ENCODE measurements at regions not wholly inside any gene's neighbourhood (a gene's known extent, or its start where the extent isn't known, plus 50 kb on each side); places are given as distances from the start of the nearest gene placed in this dataset.
A peak's percentile ranks its signal among the peaks of the same experiment; 100 is the strongest.
"Not testable (repeated sequence)": the region's sequence is repeated elsewhere in the genome, so short reads cannot be mapped to it uniquely, and the experiment has no call there.

- DNase-seq (ENCODE audit: low read depth, low spot score), result no peak
Measured at GRCh38 chr12:91889059-91889458, 256.6 kb downstream of the BTG1 start.

GRCh38 chr12:91887957-91888356 lies 257.7 kb downstream of the BTG1 start:
- DNase-seq (ENCODE audit: low read depth, low spot score), result no peak

- DNase-seq (ENCODE audit: low read depth, low spot score), result no peak
Measured at GRCh38 chr12:91885851-91886731, 259.6 kb downstream of the BTG1 start.

- no peak for DNase-seq (ENCODE audit: low read depth, low spot score)
Measured at GRCh38 chr12:91884230-91884629, 261.4 kb downstream of the BTG1 start.

- DNase-seq (ENCODE audit: low read depth, low spot score), result no peak
Measured at GRCh38 chr12:91883811-91884210, 261.8 kb downstream of the BTG1 start.

GRCh38 chr12:91882910-91883309 lies 262.7 kb downstream of the BTG1 start:
- no peak for DNase-seq (ENCODE audit: low read depth, low spot score)

- DNase-seq (ENCODE audit: low read depth, low spot score), result no peak
Measured at GRCh38 chr12:91880528-91880927, 265.1 kb downstream of the BTG1 start.

- no peak for DNase-seq (ENCODE audit: low read depth, low spot score)
Measured at GRCh38 chr12:91877456-91878235, 268.0 kb downstream of the BTG1 start.

- DNase-seq (ENCODE audit: low read depth, low spot score), result no peak
Measured at GRCh38 chr12:91877022-91877421, 268.6 kb downstream of the BTG1 start.

GRCh38 chr12:91875671-91876070 lies 270.0 kb downstream of the BTG1 start:
- not testable (repeated sequence) for DNase-seq (ENCODE audit: low read depth, low spot score)

- no peak for DNase-seq (ENCODE audit: low read depth, low spot score)
Measured at GRCh38 chr12:91874086-91874865, 271.4 kb downstream of the BTG1 start.

- DNase-seq (ENCODE audit: low read depth, low spot score), result no peak
Measured at GRCh38 chr12:91871751-91872150, 273.9 kb downstream of the BTG1 start.

- DNase-seq (ENCODE audit: low read depth, low spot score), result no peak
Measured at GRCh38 chr12:91870872-91871707, 274.6 kb downstream of the BTG1 start.

- no peak for DNase-seq (ENCODE audit: low read depth, low spot score)
Measured at GRCh38 chr12:91868054-91868453, 277.6 kb downstream of the BTG1 start.

GRCh38 chr12:91866566-91866965 lies 279.1 kb downstream of the BTG1 start:
- no peak for DNase-seq (ENCODE audit: low read depth, low spot score)

- no peak for DNase-seq (ENCODE audit: low read depth, low spot score)
Measured at GRCh38 chr12:91863702-91864101, 281.9 kb downstream of the BTG1 start.

GRCh38 chr12:91861554-91861953 lies 284.1 kb downstream of the BTG1 start:
- DNase-seq (ENCODE audit: low read depth, low spot score), result no peak

- DNase-seq (ENCODE audit: low read depth, low spot score), result no peak
Measured at GRCh38 chr12:91859347-91859746, 286.3 kb downstream of the BTG1 start.

GRCh38 chr12:91857813-91858542 lies 287.7 kb downstream of the BTG1 start:
- DNase-seq (ENCODE audit: low read depth, low spot score), result no peak

GRCh38 chr12:91854725-91855124 lies 290.9 kb downstream of the BTG1 start:
- DNase-seq (ENCODE audit: low read depth, low spot score), result peak; percentile 17

All from smooth muscle cell of the brain vasculature (primary cell).